ENCODE measurements at regions not wholly inside any gene's neighbourhood (a gene's known extent, or its start where the extent isn't known, plus 50 kb on each side); places are given as distances from the start of the nearest gene placed in this dataset.

DNA sequence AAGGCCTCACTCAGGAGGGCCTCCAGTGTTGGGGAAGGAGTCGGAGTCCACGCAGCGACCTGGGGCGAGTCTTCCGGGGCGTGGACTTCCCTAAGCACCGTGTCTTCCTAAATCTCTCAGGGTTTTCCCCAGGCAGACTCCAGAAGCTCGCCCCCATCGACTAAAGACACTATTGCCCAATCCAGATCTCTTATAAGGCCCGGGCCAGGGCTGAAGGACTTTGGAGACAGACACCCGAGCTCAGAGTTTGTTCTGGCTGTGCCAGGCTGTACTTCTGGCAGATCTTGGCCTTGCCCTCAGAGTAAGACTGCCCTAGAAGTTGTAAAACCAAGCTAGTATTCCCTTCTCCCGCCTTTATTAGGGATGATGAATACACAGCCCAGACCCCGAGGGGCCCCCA is 191.4 kb downstream of the BUD13 start:
- DNase-seq (ENCODE audit: low read depth): no peak
- TF ChIP-seq, protein P1, sequence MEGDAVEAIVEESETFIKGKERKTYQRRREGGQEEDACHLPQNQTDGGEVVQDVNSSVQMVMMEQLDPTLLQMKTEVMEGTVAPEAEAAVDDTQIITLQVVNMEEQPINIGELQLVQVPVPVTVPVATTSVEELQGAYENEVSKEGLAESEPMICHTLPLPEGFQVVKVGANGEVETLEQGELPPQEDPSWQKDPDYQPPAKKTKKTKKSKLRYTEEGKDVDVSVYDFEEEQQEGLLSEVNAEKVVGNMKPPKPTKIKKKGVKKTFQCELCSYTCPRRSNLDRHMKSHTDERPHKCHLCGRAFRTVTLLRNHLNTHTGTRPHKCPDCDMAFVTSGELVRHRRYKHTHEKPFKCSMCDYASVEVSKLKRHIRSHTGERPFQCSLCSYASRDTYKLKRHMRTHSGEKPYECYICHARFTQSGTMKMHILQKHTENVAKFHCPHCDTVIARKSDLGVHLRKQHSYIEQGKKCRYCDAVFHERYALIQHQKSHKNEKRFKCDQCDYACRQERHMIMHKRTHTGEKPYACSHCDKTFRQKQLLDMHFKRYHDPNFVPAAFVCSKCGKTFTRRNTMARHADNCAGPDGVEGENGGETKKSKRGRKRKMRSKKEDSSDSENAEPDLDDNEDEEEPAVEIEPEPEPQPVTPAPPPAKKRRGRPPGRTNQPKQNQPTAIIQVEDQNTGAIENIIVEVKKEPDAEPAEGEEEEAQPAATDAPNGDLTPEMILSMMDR (conservative IDR thresholded peaks at IDR 0.05; ENCODE audit: control insufficient read depth, insufficient read depth, low read depth, low read length): no peak
- H3K4me3 ChIP-seq (ENCODE audit: control insufficient read depth, low read depth, low read length): no peak overlapping the region

DNA sequence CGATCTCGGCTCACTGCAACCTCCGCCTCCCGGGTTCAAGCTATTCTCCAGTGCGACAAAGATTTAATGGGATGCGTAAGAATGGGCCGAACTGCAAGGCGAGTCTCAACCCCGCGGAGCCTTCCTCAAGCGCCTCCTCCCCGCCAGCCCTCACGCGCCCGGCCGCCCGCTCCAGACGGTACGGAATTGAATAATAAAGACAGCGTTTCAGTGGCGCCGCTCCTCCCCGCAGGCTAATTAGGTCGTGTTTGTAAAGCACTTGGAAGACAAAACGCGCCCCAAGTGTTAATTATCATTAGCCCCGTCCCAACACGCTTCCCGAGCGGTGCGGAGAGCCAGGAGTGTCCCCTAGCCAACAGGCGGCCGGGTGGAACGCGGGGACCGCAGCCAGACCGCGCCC is 192.0 kb downstream of the BUD13 start:
- TF ChIP-seq, protein P1 (conservative IDR thresholded peaks at IDR 0.05; ENCODE audit: control insufficient read depth, insufficient read depth, low read depth, low read length): no peak
- no peak for DNase-seq (ENCODE audit: low read depth)
- no peak overlapping the region for H3K4me3 ChIP-seq (ENCODE audit: control insufficient read depth, low read depth, low read length)

DNA sequence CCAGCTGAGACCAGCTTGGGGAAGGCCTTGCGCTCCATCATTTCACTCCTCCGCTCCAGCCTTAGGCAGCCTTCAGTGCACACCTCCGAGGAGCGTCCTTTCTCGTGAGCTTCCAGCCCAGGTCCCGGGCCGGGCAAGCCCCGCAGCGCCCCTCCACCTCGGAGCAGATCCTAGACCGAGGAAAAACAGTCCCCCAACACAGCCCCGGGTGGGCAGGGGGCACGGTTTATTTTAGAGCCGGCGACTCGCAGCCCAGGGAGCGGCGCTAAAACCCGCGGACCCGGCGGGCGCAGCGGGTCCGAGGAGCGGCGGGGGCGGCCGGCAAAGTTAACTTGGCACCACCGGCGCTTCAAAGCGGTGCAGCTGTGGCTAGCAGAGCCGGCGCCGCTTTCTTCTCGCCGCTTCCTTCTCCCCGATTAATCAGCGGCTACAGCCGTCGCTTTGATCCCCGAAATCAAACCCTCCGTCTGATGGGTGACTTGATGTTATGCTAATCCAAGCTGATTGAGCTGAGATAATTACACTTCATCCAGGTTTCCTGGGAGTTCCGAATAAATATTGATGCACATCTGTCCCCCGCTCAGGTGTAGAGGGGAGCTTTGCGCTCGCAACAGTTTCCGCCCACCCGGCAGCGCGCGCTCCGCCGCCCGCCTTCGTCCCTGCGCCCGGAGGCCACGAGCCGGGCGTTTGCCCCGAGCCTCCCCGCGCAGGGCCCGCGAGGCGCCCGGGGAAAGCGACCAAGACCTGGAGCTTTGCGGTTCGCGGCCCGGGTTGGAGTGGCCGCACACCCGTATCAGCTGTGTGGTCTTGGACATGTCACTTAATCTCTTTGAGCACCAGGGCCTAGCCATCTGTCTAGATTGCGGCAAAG is 192.7 kb downstream of the BUD13 start:
- TF ChIP-seq, protein P1 (conservative IDR thresholded peaks at IDR 0.05; ENCODE audit: control insufficient read depth, insufficient read depth, low read depth, low read length): no peak
- H3K4me3 ChIP-seq (ENCODE audit: control insufficient read depth, low read depth, low read length): no peak overlapping the region
- no peak for DNase-seq (ENCODE audit: low read depth)

DNA sequence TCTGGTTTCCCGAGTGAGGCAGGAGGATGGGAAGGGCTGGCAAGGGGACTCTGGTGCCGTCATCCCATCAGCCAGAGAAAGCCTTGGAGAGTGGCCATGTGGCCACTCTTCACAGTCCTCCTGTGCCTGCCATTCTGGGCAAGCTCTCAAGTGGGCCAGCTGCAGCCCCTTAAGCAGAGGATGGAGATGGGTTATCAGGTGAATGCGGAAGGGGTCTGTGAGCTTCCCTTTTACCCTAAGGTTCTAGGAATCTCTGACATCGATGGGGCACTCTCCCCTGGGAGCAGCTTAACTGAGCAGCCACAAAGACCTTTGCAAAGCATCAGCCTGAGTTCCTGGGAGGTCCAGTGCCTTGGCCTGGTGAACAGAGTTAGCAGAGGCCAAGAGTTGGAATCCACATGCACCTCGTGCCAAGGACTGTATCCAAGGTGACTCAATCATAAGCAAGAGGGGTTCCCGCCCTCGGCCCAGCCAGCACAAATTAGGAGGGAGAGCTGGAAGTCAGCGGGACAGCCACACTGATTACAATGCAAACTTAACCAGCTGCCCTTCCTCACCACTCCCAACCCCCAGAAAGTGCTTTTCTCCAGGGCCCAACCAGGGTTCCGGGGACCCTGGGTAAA is 193.6 kb downstream of the BUD13 start:
- no peak overlapping the region for H3K4me3 ChIP-seq (ENCODE audit: control insufficient read depth, low read depth, low read length)
- peak; percentile 8 for DNase-seq (ENCODE audit: low read depth)
- TF ChIP-seq, protein P1 (conservative IDR thresholded peaks at IDR 0.05; ENCODE audit: control insufficient read depth, insufficient read depth, low read depth, low read length): no peak

DNA sequence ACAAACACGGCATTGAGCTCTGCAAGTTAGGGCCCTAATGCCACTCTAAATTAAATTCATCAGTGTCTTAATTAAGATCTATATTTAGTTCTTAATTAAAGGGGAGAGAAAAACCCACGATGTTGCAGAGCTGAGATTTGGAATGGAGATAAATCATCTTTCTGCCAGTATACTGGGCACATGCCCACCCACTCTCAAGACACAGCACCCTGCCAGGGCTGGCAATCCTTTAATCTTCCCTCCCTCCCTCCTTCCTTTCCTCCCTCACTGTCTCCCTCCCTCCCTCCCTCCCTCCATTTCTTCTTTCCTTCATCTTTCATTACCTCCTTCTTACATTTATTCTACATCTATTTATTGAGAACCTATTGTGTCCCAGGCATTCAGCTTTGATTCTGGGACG is 194.8 kb downstream of the BUD13 start:
- TF ChIP-seq, protein P1 (conservative IDR thresholded peaks at IDR 0.05; ENCODE audit: control insufficient read depth, insufficient read depth, low read depth, low read length): no peak
- no peak overlapping the region for H3K4me3 ChIP-seq (ENCODE audit: control insufficient read depth, low read depth, low read length)
- no peak for DNase-seq (ENCODE audit: low read depth)

DNA sequence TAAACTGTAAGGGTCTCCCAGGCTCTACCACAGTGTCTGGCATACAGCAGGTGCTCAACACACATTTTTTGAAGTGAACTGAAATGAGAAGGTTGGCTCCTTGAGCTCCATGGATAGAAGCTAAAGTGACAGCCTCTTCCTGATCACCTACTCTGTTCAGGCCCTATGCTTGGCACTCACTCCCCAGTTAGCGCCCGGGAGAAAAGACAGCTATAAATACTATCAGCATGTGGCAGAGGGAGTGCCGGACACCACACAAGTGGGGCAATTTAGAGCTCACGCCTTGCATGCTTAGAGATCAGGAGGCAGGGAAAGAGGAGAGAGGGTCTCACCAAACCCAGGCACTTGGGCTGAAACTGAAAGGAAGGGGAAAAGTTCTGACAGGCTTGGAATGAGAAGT is 195.5 kb downstream of the BUD13 start:
- H3K4me3 ChIP-seq (ENCODE audit: control insufficient read depth, low read depth, low read length): no peak overlapping the region
- TF ChIP-seq, protein P1 (conservative IDR thresholded peaks at IDR 0.05; ENCODE audit: control insufficient read depth, insufficient read depth, low read depth, low read length): no peak
- no peak for DNase-seq (ENCODE audit: low read depth)

Measured in fibroblast of mammary gland (primary cell).